ENCODE measurements at regions not wholly inside any gene's neighbourhood (a gene's known extent, or its start where the extent isn't known, plus 50 kb on each side); places are given as distances from the start of the nearest gene placed in this dataset.

DNA sequence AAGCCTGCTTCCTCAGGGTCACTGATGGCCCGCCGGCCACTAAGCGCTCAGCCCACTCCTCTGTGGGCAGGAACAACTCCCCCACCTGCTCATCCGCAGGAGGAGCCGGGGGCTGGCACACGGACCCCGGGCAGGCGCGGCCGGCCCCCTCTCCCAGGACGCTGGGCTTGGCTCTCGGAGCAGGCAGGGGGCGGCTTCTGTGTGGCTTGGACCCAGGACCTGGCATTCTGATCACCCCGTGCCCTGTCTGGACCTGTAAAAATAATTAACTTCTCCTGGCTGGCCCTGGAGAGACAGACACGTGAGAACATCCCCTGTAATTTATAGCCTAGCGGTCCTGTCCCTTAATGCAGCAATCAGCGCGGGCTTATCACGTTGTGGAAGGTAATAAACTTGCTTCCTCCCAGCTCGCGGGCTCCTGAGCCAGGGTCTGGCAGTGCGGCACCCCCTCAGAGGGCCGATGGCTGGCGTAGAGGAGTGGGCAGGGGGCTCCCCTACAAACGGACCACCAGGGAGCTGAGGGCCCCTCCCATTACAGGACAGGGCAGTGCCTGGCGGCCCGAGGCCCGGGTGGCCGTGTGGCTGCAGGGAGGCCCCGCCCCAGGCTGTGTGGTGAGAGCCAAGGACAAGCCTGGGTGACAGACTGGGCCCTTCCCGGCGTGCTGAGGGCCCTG, 84.5 kb upstream of the NKX1-1 start:
- in situ Hi-C loops (cut with MboI; ENCODE audit: low pct_unique_long_range_greater_than_20kb, low sequenced_read_pairs), result no loop called here
- no peak for DNase-seq

DNA sequence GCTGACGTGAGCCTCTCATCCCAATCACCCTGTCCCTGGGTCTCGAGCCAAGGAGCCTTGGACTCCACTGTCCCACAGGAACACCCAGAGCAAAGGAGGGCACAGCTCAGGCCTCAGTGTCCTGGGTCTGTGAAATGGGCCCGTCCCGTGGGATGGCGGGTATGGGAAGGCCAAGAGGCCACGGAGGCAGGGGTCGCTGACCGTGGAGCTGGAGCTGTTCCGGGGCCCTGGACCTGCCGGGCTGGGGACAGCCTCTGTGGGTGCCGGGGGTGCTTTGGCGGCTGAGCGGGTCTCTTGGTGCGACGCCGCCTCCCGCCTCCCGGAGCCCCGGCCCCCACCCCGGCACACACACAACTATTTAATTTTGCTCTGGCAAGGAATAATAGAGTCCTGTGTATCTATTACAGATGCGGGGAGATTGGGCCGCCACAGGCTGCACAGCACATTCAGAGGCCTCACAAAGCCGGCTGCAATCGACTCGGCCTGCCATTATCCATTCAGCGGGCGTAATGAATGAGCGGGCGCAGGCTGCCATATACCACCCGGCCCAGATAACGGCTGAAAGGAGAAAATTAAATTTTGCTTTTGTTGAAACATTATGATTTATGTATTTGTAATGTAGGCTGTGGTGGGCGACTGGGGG, 83.9 kb upstream of the NKX1-1 start:
- in situ Hi-C loops (cut with MboI; ENCODE audit: low pct_unique_long_range_greater_than_20kb, low sequenced_read_pairs), result no loop called here
- DNase-seq, result no peak

DNA sequence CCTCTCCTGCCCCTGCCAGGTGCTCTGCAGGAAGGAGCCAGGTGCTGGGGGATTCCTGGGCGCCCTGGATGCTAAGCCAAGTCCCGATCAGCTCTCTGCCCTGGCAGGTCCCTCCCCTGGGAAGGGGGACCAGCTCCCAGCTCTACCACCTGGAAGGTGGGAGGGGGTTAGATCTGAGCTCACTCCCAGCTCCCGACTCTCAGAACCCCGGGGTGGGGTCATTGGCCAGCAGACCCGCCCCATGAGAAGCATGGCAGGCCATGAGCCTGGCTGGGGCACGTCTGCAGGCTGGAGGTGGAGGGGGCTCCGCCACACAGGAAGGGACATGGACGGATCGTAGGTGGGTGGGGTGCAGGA, 83.4 kb upstream of the NKX1-1 start:
- no peak for DNase-seq
- in situ Hi-C loops (cut with MboI; ENCODE audit: low pct_unique_long_range_greater_than_20kb, low sequenced_read_pairs), result no loop called here

DNA sequence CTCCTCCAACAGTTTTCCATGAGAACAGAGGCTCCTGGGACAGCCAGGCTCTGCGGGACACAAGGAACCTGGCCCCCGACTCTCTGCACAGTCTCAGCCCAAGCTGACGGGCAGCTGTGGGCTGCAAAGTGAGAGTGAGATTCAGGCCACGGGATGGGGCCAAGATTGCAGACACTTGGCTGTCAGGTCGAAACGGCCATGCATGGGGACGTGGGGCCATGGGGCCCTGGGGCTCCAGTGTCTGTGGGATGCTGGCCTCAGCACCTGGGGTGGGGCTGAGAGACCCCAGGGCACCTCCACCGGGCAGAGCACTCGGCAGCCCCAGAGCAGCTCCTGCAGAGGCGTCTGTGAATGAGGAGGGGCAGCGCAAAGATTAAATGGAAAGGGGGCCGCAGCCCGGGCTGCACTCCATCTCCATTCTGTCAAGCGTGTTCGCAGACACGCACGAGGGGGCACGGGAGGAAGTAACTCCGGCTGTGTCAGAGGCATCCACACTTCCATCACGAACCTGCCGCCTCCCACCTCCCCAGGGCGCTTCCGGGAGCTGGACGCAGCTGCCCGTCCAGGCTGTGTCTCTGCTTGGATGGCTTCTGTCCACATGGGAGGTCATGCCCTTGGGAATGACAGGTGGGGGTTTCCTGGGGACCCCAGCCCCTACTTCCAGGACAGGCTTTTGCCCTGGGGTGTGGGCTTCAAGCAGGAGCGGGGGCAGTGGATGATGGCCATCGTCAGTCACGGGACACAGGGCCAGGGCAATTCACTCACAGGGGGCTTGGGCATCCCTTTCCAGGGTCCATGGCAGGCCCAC, 82.8 kb upstream of the NKX1-1 start:
- DNase-seq, result no peak
- in situ Hi-C loops (cut with MboI; ENCODE audit: low pct_unique_long_range_greater_than_20kb, low sequenced_read_pairs), result no loop called here

DNA sequence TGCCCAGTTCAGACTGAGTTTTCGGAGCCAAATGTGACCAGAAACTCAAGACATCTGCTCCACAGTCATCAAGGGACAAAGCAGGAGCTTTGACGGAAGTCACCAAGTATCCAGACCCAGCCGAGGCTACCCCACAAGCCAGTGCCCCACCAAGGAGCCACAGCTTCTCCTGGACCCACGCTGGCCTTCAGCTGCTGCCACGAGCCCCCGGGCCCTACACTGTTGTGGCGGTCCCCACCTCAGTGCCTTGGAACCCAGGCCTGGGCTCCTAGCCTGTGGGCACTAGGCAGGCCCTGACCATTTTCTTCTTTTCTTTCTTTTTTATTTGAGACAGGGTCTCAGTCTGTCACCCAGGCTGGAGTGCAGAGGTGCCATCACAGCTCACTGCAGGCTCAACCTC, 82.1 kb upstream of the NKX1-1 start:
- no peak for DNase-seq
- in situ Hi-C loops (cut with MboI; ENCODE audit: low pct_unique_long_range_greater_than_20kb, low sequenced_read_pairs), result no loop called here

DNA sequence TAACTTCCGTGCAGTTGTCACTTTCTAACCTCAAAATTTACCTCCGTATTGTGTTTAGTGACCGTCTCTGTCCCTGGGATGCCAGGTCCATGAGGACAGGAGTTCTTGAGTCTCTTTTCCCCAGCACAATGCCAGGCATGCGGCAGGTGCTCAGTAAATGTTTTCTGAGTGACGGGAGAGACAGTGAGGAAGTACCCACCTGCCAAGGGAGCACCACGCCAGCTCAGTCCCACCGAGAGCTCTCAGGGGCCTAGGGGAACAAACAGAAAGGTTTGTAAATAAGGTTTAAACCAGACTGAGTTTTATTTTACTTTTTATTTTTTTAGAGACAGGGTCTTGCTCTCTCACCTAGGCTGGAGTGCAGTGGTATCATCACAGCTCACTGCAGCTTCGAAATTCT, 81.5 kb upstream of the NKX1-1 start:
- no peak for DNase-seq
- in situ Hi-C loops (cut with MboI; ENCODE audit: low pct_unique_long_range_greater_than_20kb, low sequenced_read_pairs), result no loop called here

DNA sequence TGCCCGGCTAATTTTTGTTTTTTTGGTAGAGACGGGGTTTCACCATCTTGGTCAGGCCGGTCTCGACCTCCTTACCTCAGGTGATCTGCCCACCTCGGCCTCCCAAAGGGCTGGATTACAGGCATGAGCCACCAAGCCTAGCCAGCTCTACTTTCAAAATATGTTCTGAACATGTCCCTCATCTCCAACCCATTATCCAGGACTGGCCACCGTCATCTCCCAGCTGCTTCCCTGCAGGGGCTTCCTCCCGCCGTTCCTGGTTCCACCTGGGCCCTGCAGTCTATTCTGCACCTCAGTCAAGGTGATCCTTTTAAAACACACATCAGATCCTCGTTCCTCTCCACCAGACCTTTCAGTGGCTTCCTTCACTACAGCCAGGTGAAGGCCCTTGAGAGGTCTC, 80.9 kb upstream of the NKX1-1 start:
- DNase-seq, result no peak
- in situ Hi-C loops (cut with MboI; ENCODE audit: low pct_unique_long_range_greater_than_20kb, low sequenced_read_pairs), result no loop called here

DNA sequence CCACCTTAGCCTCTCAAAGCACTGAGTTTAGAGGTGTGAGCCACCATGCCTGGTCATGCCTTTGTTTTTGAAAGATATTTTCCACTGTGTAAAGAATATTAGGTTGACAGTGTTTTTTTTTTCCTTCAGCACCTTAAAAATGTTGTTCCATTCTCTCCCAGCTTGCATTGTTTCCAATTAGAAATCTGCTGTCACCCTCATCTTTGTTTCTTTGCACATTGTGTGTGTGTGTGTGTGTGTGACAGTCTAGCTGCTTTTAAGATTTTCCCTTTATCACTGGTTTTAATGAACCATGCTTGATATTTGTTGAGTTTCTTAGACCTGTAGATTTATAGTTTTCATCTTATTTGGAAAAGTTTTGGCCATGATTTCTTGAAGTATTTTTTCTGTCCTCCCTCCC, 79.0 kb upstream of the NKX1-1 start:
- DNase-seq, result no peak
- in situ Hi-C loops (cut with MboI; ENCODE audit: low pct_unique_long_range_greater_than_20kb, low sequenced_read_pairs), result no loop called here

DNA sequence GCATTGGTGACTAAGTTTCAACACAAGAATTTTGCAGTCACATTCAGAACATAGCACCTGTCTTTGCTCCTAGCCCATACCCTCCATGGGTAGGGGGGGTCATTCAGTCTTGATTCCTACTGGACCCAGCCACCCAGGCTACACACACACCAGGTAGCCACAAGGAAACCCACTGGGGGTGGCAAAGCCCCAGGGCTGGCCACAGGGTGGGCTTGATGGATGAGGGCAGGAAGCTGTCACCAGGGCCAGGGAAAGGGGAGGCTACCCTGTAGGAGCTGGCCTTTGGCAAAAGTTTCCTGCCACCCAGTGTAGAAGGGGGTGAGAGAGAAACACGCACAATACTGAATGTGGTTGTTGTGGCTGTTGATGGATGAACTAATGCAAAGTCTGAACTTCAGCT, 74.5 kb upstream of the NKX1-1 start:
- in situ Hi-C loops (cut with MboI; ENCODE audit: low pct_unique_long_range_greater_than_20kb, low sequenced_read_pairs), result no loop called here
- no peak for DNase-seq

DNA sequence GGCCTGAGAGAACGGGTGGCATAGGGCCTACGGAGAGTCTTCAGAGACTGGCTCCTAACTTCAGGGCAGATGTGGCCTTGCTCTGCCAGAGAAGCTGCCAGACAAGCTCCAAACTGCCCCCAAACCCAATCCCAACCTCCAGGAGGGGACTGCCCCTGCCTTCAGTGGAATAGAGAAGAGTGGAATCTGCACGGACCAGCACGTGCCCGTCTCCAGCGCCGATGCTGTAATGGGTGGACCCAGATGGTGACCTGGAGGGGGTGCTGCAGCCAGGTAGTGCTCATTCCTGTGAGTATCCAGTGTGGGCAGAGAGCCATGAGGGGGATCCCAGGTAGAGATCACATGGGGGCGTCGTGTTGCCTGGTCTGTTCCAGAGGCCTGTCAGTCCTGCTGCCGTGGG, 73.2 kb upstream of the NKX1-1 start:
- no peak for DNase-seq
- in situ Hi-C loops (cut with MboI; ENCODE audit: low pct_unique_long_range_greater_than_20kb, low sequenced_read_pairs), result no loop called here

DNA sequence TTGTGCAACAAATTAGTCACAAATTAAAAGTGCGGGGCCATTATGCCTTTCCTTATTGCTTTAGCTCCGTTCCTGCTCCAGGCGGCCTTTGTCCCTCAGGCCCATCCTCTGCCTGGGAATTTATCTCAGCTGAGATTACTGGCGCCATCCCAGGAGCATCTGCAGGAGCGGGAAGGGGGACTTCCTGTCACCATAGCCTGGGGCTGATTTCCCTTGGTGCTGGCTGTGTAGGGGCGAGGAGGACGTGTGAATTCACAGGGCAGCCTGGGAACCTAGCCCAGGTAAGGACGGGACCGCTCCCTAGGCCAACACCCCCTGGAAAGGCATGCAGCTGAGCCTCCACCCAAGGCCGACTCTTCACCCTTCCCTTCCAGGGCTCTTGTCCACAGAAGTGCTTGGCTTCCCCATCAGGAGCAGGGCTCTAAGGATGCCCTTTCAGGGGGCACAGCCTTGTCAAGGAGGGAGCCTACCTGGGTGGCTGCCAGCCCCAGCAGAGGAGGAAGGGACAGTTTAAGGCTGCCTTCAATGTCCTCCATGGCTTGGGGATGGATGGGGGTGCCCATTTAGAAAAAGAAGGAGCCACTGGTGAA, 72.6 kb upstream of the NKX1-1 start:
- no peak for DNase-seq
- in situ Hi-C loops (cut with MboI; ENCODE audit: low pct_unique_long_range_greater_than_20kb, low sequenced_read_pairs), result no loop called here

DNA sequence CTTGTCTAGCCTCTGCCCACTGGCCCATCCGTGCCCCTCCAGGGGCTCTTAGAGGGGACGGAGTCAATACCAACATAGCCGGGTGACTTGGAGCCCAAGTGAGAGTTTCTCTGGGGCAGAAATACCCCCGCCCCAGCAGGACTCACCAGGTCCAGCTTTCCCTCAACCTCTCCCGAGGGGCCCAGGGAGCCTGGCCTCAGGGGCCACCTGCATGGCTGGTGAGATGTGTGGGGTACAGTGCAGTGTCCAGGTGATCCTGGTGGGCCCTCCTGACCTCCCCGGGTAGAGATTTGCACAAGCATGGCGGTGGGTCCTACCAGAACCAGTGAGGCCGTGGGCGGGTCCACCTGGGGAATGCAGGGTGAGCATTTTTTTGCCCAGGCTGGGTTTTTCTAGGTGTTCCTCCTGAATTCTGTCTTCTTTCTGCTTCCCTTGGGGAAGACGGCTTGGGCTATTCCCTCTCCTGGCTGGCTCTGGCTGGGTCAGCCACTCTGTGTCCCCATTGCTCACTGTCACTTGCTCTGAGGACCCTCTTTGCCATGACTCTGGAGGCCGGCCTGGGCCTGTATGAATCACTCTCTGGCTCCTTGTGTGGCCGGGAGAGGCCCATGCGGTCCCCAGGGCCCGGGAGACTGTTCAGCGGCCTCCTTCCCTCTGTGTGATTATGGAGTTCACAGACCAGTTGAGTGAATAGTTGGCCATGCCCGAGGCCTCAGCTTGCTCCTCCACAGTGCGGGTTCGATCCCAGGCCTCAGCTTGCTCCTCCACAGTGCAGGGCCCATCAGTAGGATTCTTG, 71.0 kb upstream of the NKX1-1 start:
- in situ Hi-C loops (cut with MboI; ENCODE audit: low pct_unique_long_range_greater_than_20kb, low sequenced_read_pairs), result no loop called here
- DNase-seq, result no peak

DNA sequence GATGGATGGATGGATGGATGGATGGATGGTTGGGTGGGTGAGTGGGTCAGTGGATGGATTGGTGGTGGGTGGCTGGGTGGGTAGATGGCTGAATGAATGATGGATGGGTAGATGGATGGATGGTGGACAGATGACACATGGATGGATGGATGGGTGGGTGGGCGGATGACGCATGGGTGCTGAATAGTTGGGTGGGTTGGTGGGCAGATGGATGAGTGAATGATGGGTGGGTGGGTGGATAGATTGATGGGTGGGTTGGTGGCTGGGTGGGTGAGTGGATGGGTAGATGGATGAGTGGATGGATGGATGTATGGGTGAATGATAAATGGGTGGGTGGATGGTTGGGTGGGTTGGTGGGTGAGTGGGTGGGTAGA, 69.9 kb upstream of the NKX1-1 start:
- DNase-seq, result no peak
- in situ Hi-C loops (cut with MboI; ENCODE audit: low pct_unique_long_range_greater_than_20kb, low sequenced_read_pairs), result no loop called here

DNA sequence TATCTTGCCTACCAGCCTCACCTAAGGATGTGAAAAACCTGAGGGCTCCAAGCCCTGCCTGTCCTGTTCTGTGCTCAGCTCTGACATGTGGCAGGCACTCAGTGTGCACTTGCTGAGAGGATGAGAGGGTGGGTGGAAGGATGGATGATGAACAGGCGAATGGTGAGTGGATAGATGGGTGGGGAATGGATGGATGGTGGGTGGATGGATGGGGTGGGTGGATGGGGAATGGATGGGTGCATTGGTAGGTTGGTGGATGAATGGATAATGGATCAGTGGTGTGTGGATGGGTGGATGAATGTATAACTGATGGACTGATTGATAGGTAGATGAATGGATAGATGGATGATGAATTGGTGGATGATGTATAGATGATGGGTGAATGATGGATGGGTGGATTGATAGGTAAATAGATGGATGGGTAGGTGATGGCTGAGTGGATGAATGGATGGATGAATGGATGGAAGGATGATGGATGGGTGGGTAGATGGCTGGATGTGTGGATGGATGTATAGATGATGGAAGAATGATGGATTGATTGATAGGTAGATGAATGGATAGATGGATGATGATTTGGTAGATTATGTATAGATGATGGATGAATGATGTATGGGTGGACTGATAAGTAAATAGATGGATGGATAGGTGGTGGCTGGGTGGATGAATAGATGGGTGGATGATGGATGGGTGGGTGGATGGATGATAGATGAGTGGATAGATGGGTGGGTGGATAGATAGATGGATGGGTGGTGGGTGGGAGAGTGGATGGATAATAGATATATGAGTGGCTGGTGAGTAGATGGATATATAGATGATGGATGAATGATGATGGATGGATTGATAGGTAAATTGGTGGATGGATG, 69.3 kb upstream of the NKX1-1 start:
- no peak for DNase-seq
- in situ Hi-C loops (cut with MboI; ENCODE audit: low pct_unique_long_range_greater_than_20kb, low sequenced_read_pairs), result no loop called here

DNA sequence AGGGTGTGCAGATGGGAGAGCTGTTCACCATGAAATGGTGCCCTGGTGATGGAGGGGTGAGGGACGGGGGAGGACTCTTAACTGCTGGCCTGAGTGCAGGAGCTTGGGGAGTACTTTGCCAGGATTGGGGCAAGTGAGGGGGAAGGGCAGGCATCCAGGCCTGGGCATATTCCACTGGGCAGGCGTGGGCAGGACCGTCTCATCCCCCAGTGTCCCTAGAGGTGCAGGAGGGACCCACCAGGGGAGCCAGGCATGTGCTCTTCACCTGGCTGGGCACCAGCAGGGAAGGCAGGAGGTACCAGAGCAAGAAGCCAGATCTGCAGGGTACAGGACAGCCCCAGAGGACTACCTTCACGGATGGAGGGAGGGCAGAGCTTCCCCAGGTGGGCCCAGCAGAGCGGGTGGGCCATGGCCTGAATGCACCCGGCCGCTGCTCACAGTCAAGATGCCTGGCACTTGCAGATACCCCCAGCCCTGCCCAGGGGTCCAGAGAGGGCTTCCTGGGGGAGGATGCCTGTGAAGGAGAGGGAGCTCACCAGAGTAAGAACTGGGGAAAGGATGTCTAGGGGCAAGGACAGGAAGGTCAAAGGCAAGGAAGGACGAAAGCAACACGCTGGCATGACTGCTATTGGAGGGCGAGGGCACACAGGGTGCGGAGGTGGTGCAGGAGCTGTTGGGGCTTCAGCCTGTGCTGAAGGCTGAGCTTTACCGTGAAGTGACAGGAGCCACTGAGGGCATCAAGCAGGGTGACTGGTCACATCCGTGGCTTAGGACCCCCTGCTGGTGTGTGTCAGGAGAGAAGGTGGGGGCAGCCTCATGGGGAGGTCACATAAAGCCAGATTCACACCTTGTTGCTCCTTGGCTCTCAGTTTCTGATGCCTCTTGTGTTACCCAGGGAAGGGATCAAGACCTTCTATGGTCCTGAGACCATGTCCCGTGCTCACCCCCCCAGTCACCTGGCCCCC, 68.2 kb upstream of the NKX1-1 start:
- no peak for DNase-seq
- in situ Hi-C loops (cut with MboI; ENCODE audit: low pct_unique_long_range_greater_than_20kb, low sequenced_read_pairs), result no loop called here

DNA sequence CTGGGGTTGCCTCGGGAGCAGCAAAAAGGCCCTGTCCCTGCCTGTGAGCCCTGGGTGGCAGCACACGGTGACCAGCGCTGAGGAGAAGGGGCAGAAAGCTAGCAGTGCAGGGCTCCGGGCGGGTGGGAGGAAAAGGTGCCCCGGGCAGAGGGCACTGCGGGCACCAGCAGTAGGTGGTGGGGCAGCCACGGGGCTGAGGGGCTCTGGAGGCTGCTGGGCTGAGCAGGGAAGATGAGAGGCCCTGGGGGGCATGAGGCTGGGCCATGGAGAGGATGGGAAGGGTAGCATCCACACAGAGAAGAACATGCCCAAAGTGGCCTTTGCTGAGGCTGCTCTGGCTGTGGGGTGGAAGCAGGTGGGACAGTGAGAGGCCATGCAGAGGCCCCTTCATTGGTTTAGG, 67.5 kb upstream of the NKX1-1 start:
- no peak for DNase-seq
- in situ Hi-C loops (cut with MboI; ENCODE audit: low pct_unique_long_range_greater_than_20kb, low sequenced_read_pairs), result no loop called here

DNA sequence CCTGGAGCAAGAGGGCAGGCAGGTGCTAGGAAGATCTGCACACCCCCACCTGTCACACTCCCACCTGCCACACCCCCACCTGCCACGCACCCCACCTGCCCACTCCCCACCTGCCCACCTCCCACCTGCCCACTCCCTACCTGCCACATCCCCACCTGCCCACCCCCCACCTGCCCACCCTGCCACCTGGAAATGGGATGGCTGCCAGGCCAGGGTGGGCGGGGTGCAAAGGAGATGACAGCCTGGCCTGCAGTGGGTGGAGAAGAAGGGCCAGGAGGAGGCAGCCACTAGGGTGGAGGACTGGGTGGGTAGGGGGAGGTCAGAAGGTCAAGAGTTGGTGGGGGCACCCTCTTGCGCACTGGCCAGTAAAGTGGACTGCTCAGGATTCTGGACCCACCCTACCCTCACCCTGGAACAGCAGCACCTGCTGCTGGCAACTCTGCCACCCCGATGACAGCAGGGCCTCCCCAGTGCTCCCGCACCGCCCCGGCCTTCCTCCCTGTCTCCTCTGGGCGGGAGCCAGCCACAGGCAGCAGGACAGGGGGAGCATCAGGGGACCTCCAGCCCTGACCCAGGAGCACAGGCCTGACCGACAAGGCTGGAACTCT, 66.8 kb upstream of the NKX1-1 start:
- in situ Hi-C loops (cut with MboI; ENCODE audit: low pct_unique_long_range_greater_than_20kb, low sequenced_read_pairs), result no loop called here
- no peak for DNase-seq

All from KBM-7 (cell line).